Hepatocyte (in vitro differentiated cells): ENCODE measurements at regions not wholly inside any gene's neighbourhood (a gene's known extent, or its start where the extent isn't known, plus 50 kb on each side); places are given as distances from the start of the nearest gene placed in this dataset.

Experiments
- CTCF ChIP-seq: fragments of 200-600 bp; sonication (generic); IDR thresholded peaks from 2 replicates; pipeline ENCODE4 v1.5.1; 2016; ENCODE audit warnings: antibody characterized with exemption, mild to moderate bottlenecking; ENCODE audit not compliant: poor library complexity
- EZH2 ChIP-seq: fragments of 200-600 bp; sonication (generic); IDR thresholded peaks from 2 replicates; pipeline ENCODE4 v1.6.1; 2016; ENCODE audit warnings: antibody characterized with exemption, mild to moderate bottlenecking, borderline replicate concordance
- EZH2phosphoT487 ChIP-seq: fragments of 200-600 bp; sonication (generic); IDR thresholded peaks from one replicate; pipeline ENCODE4 v1.6.1; 2018; ENCODE audit warnings: antibody characterized with exemption, mild to moderate bottlenecking, low read depth, moderate library complexity; ENCODE audit not compliant: unreplicated experiment, severe bottlenecking

- TF ChIP-seq CTCF (no peak), EZH2 (no peak), EZH2phosphoT487 (no peak)
These were observed 100.3 kb downstream of the MCFD2 start for GRCh38 chr2:46815121-46815802.
